Smooth muscle cell (in vitro differentiated cells): ENCODE measurements at regions not wholly inside any gene's neighbourhood (a gene's known extent, or its start where the extent isn't known, plus 50 kb on each side); places are given as distances from the start of the nearest gene placed in this dataset. TPM values are rescaled to one million over a fixed set of nuclear protein-coding genes. Genes with fewer than 3 reads are reported as not detected.

Source experiments
- DNase-seq: peaks from one replicate; lab custom pipeline; 2025; ENCODE audit not compliant: unreplicated experiment; lab: John Stamatoyannopoulos, UW
- H2AFZ ChIP-seq: fragments of 200-600 bp; sonication (generic); 2 replicates; pipeline ENCODE4 v1.6.0; 2016; ENCODE audit warnings: antibody characterized with exemption, low read depth, mild to moderate bottlenecking
- H3F3A ChIP-seq: fragments of 200-600 bp; sonication (generic); 2 replicates; pipeline ENCODE4 v1.6.0; 2017; ENCODE audit warnings: antibody characterized with exemption, low read depth
- H3K27ac ChIP-seq: fragments of 200-600 bp; sonication (generic); 2 replicates; pipeline ENCODE4 v1.5.1; 2016; ENCODE audit warnings: low read depth, mild to moderate bottlenecking
- H3K27me3 ChIP-seq: fragments of 200-600 bp; sonication (generic); 2 replicates; pipeline ENCODE4 v1.6.1; 2016; ENCODE audit warnings: low read depth, mild to moderate bottlenecking
- H3K36me3 ChIP-seq: fragments of 200-600 bp; sonication (generic); 2 replicates; pipeline ENCODE4 v1.5.1; 2016; ENCODE audit warnings: low read depth
- H3K4me1 ChIP-seq: fragments of 200-600 bp; sonication (generic); 2 replicates; pipeline ENCODE4 v1.5.1; 2016; ENCODE audit warnings: low read depth
- H3K4me2 ChIP-seq: fragments of 200-600 bp; sonication (generic); 2 replicates; pipeline ENCODE4 v1.6.0; 2016; ENCODE audit warnings: mild to moderate bottlenecking
- H3K4me3 ChIP-seq: fragments of 200-600 bp; sonication (generic); 2 replicates; pipeline ENCODE4 v1.5.1; 2016; ENCODE audit warnings: mild to moderate bottlenecking
- H3K79me2 ChIP-seq: fragments of 200-600 bp; sonication (generic); 2 replicates; pipeline ENCODE4 v1.6.0; 2016; ENCODE audit warnings: low read depth, mild to moderate bottlenecking
- H3K9ac ChIP-seq: fragments of 200-600 bp; sonication (generic); 2 replicates; pipeline ENCODE4 v1.6.0; 2016; ENCODE audit warnings: low read depth
- H3K9me3 ChIP-seq: fragments of 200-600 bp; sonication (generic); replicated peaks from 2 replicates; pipeline ENCODE4 v1.5.1; 2016; ENCODE audit warnings: low read depth
- H4K20me1 ChIP-seq: fragments of 200-600 bp; sonication (generic); 2 replicates; pipeline ENCODE4 v1.6.0; 2016; ENCODE audit warnings: low read depth
- WGBS: methylation state at CpG from one replicate; pipeline ENCODE4 v1.1.7; 2016; ENCODE audit warnings: low lambda C conversion rate; 5-methylcytosine and 5-hydroxymethylcytosine counted together
- small RNA-seq: library from RNA; depleted of rRNA; stranded (forward); fragments of <200 nt; gene quantifications from one replicate; pipeline ENCODE3, GENCODE V24; 2014
- TF ChIP-seq, protein P1 (sequence below): fragments of 200-600 bp; sonication (generic); IDR thresholded peaks from 2 replicates; pipeline ENCODE4 v1.5.1; 2017; ENCODE audit warnings: borderline replicate concordance, mild to moderate bottlenecking, antibody characterized with exemption; ENCODE audit not compliant: insufficient read depth, poor library complexity, severe bottlenecking

- H3F3A ChIP-seq, result no peaks in the 10 kb centered on the region
- H2AFZ ChIP-seq, result no peak overlapping the region
- 86% methylated on average over 4 of the region's 4 CpGs for whole genome bisulfite sequencing
These were observed 53.2 kb upstream of the AMPD3 start for GRCh38 chr11:10401696-10402392.

More at GRCh38 chr11:10401696-10402392, 53.2 kb upstream of the AMPD3 start:
- H3K79me2 ChIP-seq, result no peaks in the 10 kb centered on the region
- H3K9ac ChIP-seq, result no peak overlapping the region
- H3K36me3 ChIP-seq, result no peaks in the 10 kb centered on the region
- no peak overlapping the region for H3K27ac ChIP-seq
- H4K20me1 ChIP-seq, result no peaks in the 10 kb centered on the region
- H3K4me3 ChIP-seq, result no peak overlapping the region
- no peaks in the 10 kb centered on the region for H3K27me3 ChIP-seq
- TF ChIP-seq, protein P1, sequence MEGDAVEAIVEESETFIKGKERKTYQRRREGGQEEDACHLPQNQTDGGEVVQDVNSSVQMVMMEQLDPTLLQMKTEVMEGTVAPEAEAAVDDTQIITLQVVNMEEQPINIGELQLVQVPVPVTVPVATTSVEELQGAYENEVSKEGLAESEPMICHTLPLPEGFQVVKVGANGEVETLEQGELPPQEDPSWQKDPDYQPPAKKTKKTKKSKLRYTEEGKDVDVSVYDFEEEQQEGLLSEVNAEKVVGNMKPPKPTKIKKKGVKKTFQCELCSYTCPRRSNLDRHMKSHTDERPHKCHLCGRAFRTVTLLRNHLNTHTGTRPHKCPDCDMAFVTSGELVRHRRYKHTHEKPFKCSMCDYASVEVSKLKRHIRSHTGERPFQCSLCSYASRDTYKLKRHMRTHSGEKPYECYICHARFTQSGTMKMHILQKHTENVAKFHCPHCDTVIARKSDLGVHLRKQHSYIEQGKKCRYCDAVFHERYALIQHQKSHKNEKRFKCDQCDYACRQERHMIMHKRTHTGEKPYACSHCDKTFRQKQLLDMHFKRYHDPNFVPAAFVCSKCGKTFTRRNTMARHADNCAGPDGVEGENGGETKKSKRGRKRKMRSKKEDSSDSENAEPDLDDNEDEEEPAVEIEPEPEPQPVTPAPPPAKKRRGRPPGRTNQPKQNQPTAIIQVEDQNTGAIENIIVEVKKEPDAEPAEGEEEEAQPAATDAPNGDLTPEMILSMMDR, result no peak
- H3K4me2 ChIP-seq, result no peak overlapping the region
- no peaks in the 10 kb centered on the region for H3K9me3 ChIP-seq
- DNase-seq, result no peak
- peaks cover 4% of the 10 kb centered on the region for H3K4me1 ChIP-seq

Small RNAs in the stretch of these regions (small RNA-seq; reads per million reads assigned to genes)
- not detected for gene RNU6ATAC33P
